GM21576 (cell line): ENCODE measurements at regions not wholly inside any gene's neighbourhood (a gene's known extent, or its start where the extent isn't known, plus 50 kb on each side); places are given as distances from the start of the nearest gene placed in this dataset.

Experiments used
- ATAC-seq: cut with Tn5 transposase; IDR thresholded peaks from one replicate; pipeline ENCODE4 v1.9.1; 2021; ENCODE audit warnings: mild to moderate bottlenecking, moderate library complexity; ENCODE audit not compliant: unreplicated experiment

GRCh38 chr14:87566991-87567390, 426.0 kb downstream of the GALC start:
- no peak for ATAC-seq

- ATAC-seq, result no peak
Observed at GRCh38 chr14:87547536-87547935, 445.4 kb downstream of the GALC start.

GRCh38 chr14:87542288-87542687, 450.7 kb downstream of the GALC start:
- no peak for ATAC-seq

GRCh38 chr14:87540339-87540738, 452.6 kb downstream of the GALC start:
- ATAC-seq, result no peak

GRCh38 chr14:87529081-87529480, 463.9 kb downstream of the GALC start:
- ATAC-seq, result no peak

- ATAC-seq, result no peak
Observed at GRCh38 chr14:87526731-87527130, 466.3 kb downstream of the GALC start.

- ATAC-seq, result no peak
Observed at GRCh38 chr14:87524011-87524410, 469.0 kb downstream of the GALC start.

- no peak for ATAC-seq
Observed at GRCh38 chr14:87522575-87522974, 470.4 kb downstream of the GALC start.

- ATAC-seq, result no peak
Observed at GRCh38 chr14:87508333-87508732, 484.6 kb downstream of the GALC start.

GRCh38 chr14:87503711-87504110, 489.3 kb downstream of the GALC start:
- no peak for ATAC-seq

- ATAC-seq, result no peak
Observed at GRCh38 chr14:87497301-87497700, 495.7 kb downstream of the GALC start.

- ATAC-seq, result no peak
Observed at GRCh38 chr14:87494010-87494409, 499.0 kb downstream of the GALC start.

GRCh38 chr14:87492561-87492960, 500.4 kb downstream of the GALC start:
- no peak for ATAC-seq

GRCh38 chr14:87491816-87492215, 501.2 kb downstream of the GALC start:
- no peak for ATAC-seq

- no peak for ATAC-seq
Observed at GRCh38 chr14:87489196-87489819, 503.7 kb downstream of the GALC start.

GRCh38 chr14:87483271-87484260, 509.4 kb downstream of the GALC start:
- no peak for ATAC-seq

GRCh38 chr14:87468531-87468930, 524.5 kb downstream of the GALC start:
- ATAC-seq, result no peak

GRCh38 chr14:87467578-87467977, 525.4 kb downstream of the GALC start:
- no peak for ATAC-seq

- ATAC-seq, result no peak
Observed at GRCh38 chr14:87465770-87466169, 527.2 kb downstream of the GALC start.

GRCh38 chr14:87461704-87462103, 531.3 kb downstream of the GALC start:
- no peak for ATAC-seq

- no peak for ATAC-seq
Observed at GRCh38 chr14:87457720-87458119, 535.3 kb downstream of the GALC start.

GRCh38 chr14:87450193-87450592, 542.8 kb downstream of the GALC start:
- ATAC-seq, result no peak
